H9 (cell line): ENCODE measurements at regions not wholly inside any gene's neighbourhood (a gene's known extent, or its start where the extent isn't known, plus 50 kb on each side); places are given as distances from the start of the nearest gene placed in this dataset.

ENCODE experiments used
- DNase-seq: peaks from one replicate; pipeline ENCODE4 v3.0.0-alpha.2; 2017
- H2AFZ ChIP-seq: one replicate; pipeline ENCODE4 v1.6.1; 2013; ENCODE audit warnings: mild to moderate bottlenecking, low read length, control low read depth, moderate library complexity
- H2AK5ac ChIP-seq: 2 replicates; pipeline ENCODE4 v1.6.1; 2013; ENCODE audit warnings: low read length, control low read depth, mixed read lengths; ENCODE audit not compliant: insufficient read length
- H2BK120ac ChIP-seq: one replicate; pipeline ENCODE4 v1.6.1; 2013; ENCODE audit warnings: low read depth, mild to moderate bottlenecking, low read length, control low read depth, inconsistent platforms; ENCODE audit not compliant: poor library complexity, severe bottlenecking
- H2BK12ac ChIP-seq: 2 replicates; pipeline ENCODE4 v1.6.1; 2013; ENCODE audit warnings: low read length, control low read depth, mixed read lengths, low read depth; ENCODE audit not compliant: insufficient read length
- H2BK15ac ChIP-seq: 2 replicates; pipeline ENCODE4 v1.6.1; 2013; ENCODE audit warnings: low read depth, low read length, control low read depth
- H2BK20ac ChIP-seq: one replicate; pipeline ENCODE4 v1.6.1; 2013; ENCODE audit warnings: low read depth, mild to moderate bottlenecking, low read length, control low read depth, inconsistent platforms; ENCODE audit not compliant: poor library complexity, severe bottlenecking
- H2BK5ac ChIP-seq: 2 replicates; pipeline ENCODE4 v1.6.1; 2013; ENCODE audit warnings: low read length, control low read depth, mixed read lengths; ENCODE audit not compliant: insufficient read length
- H3K14ac ChIP-seq: 2 replicates; pipeline ENCODE4 v1.6.1; 2013; ENCODE audit warnings: low read length, control low read depth; ENCODE audit not compliant: insufficient read depth
- H3K18ac ChIP-seq: 2 replicates; pipeline ENCODE4 v1.6.1; 2013; ENCODE audit warnings: low read depth, mild to moderate bottlenecking, mixed read lengths, low read length, control low read depth; ENCODE audit not compliant: insufficient read length
- H3K23ac ChIP-seq: 2 replicates; pipeline ENCODE4 v1.6.1; 2013; ENCODE audit warnings: low read length, control low read depth, mixed read lengths, low read depth; ENCODE audit not compliant: insufficient read length
- H3K23me2 ChIP-seq: 2 replicates; pipeline ENCODE4 v1.6.1; 2013; ENCODE audit warnings: low read depth, mild to moderate bottlenecking, mixed read lengths, low read length, control low read depth; ENCODE audit not compliant: insufficient read length, poor library complexity, severe bottlenecking
- H3K27ac ChIP-seq: 2 replicates; pipeline ENCODE4 v1.5.1; 2013; ENCODE audit warnings: low read length, control low read depth, mixed read lengths, low read depth; ENCODE audit not compliant: insufficient read length
- H3K27me3 ChIP-seq: 2 replicates; pipeline ENCODE4 v1.6.1; 2013; ENCODE audit warnings: low read length, control low read depth, inconsistent platforms; ENCODE audit not compliant: insufficient read depth
- H3K4ac ChIP-seq: 2 replicates; pipeline ENCODE4 v1.6.1; 2013; ENCODE audit warnings: low read depth, mild to moderate bottlenecking, control low read depth, inconsistent platforms, low read length, moderate library complexity
- H3K4me1 ChIP-seq: 2 replicates; pipeline ENCODE4 v1.6.1; 2013; ENCODE audit warnings: low read length, control low read depth, inconsistent platforms; ENCODE audit not compliant: insufficient read depth
- H3K4me2 ChIP-seq: 2 replicates; pipeline ENCODE4 v1.6.1; 2013; ENCODE audit warnings: low read length, control low read depth, mixed read lengths; ENCODE audit not compliant: insufficient read length, insufficient read depth
- H3K56ac ChIP-seq: 2 replicates; pipeline ENCODE4 v1.6.1; 2013; ENCODE audit warnings: low read depth, mild to moderate bottlenecking, mixed read lengths, low read length, control low read depth; ENCODE audit not compliant: insufficient read length
- H3K79me1 ChIP-seq: 2 replicates; pipeline ENCODE4 v1.6.1; 2013; ENCODE audit warnings: low read depth, mild to moderate bottlenecking, moderate library complexity, low read length, control low read depth, inconsistent platforms; ENCODE audit not compliant: insufficient read depth, poor library complexity, severe bottlenecking
- H3K79me2 ChIP-seq: 2 replicates; pipeline ENCODE4 v1.6.1; 2013; ENCODE audit warnings: low read length, control low read depth, inconsistent platforms; ENCODE audit not compliant: insufficient read depth
- H3K9ac ChIP-seq: 2 replicates; pipeline ENCODE4 v1.6.1; 2013; ENCODE audit warnings: low read length, control low read depth, mixed read lengths; ENCODE audit not compliant: insufficient read length; ENCODE audit errors: extremely low read depth
- H3K9me3 ChIP-seq: one replicate; pipeline ENCODE4 v1.6.1; 2013; ENCODE audit warnings: low read depth, low read length, inconsistent platforms; ENCODE audit not compliant: control insufficient read depth
- H3T11ph ChIP-seq: one replicate; pipeline ENCODE4 v1.6.1; 2013; ENCODE audit warnings: mild to moderate bottlenecking, low read length, control low read depth, inconsistent platforms
- H4K20me1 ChIP-seq: one replicate; pipeline ENCODE4 v1.6.1; 2013; ENCODE audit not compliant: control insufficient read depth, insufficient read length, insufficient read depth
- H4K5ac ChIP-seq: 2 replicates; pipeline ENCODE4 v1.6.1; 2013; ENCODE audit warnings: low read depth, mild to moderate bottlenecking, mixed read lengths, low read length, control low read depth; ENCODE audit not compliant: insufficient read length
- H4K8ac ChIP-seq: replicated peaks from 2 replicates; pipeline ENCODE4 v1.6.1; 2013; ENCODE audit warnings: low read length, control low read depth, mixed read lengths, low read depth; ENCODE audit not compliant: insufficient read length
- H4K91ac ChIP-seq: 2 replicates; pipeline ENCODE4 v1.6.1; 2013; ENCODE audit warnings: low read depth, mild to moderate bottlenecking, moderate library complexity, mixed read lengths, low read length, control low read depth; ENCODE audit not compliant: insufficient read length
- H3K27ac Mint-ChIP-seq, 3 experiments: 2 replicates in 2 of 3; 3 replicates in 1 of 3; pipeline ENCODE4 v1.8.0; 2020 to 2021; ENCODE audit warnings: mixed read lengths in 3 of 3, mild to moderate bottlenecking in 1 of 3, moderate library complexity in 1 of 3
- H3K27me3 Mint-ChIP-seq: 2 replicates; pipeline ENCODE4 v1.8.0; 2021; ENCODE audit warnings: low read depth, mild to moderate bottlenecking, moderate library complexity, mixed read lengths
- H3K36me3 Mint-ChIP-seq, 3 experiments: 2 replicates in 2 of 3; 3 replicates in 1 of 3; pipeline ENCODE4 v1.8.0; 2020 to 2021; ENCODE audit warnings: low read depth in 3 of 3, mixed read lengths in 3 of 3; ENCODE audit not compliant: insufficient read depth in 1 of 3
- H3K4me1 Mint-ChIP-seq, 2 experiments: 2 replicates each; pipeline ENCODE4 v1.8.0; 2020; ENCODE audit warnings: mixed read lengths in 2 of 2
- H3K4me3 Mint-ChIP-seq, 2 experiments: 2 replicates in 1 of 2; 3 replicates in 1 of 2; pipeline ENCODE4 v1.8.0; 2020 to 2021; ENCODE audit warnings: mild to moderate bottlenecking in 2 of 2, mixed read lengths in 2 of 2, moderate library complexity in 1 of 2
- H3K9me3 Mint-ChIP-seq, 2 experiments: 2 replicates in 1 of 2; 3 replicates in 1 of 2; pipeline ENCODE4 v1.8.0; 2020; ENCODE audit warnings: mild to moderate bottlenecking in 2 of 2, mixed read lengths in 2 of 2, moderate library complexity in 1 of 2
- TF ChIP-seq, protein P1 (sequence below): fragments of 200-600 bp; sonication (generic); conservative IDR thresholded peaks from 3 replicates; pipeline ENCODE4 v1.8.0; 2021; ENCODE audit warnings: antibody characterized with exemption, mild to moderate bottlenecking

DNA sequence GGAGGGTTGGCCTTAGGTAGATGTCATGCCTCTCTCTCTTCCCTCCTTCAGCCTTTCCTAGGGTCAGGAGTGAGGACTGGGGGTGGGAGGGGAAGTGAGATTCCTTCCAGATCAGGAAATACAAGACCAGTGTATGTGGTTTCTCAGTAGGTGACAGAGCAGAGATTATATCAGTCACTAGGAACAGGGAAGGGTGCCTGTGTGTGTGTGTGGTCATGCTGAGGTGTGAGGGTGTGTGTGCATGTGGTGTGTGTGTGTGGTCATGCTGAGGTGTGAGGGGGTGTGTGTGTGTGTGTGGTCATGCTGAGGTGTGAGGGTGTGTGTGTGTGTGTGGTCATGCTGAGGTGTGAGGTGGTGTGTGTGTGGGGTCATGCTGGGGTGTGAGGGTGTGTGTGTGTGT, 259.8 kb downstream of the LOXHD1 start:
- Histone ChIP-seq H3K14ac (no peak overlapping the region; the same call in 1 of the 2 replicates), H2AK5ac (no peak overlapping the region), H2AFZ (no peak overlapping the region), H4K91ac (no peak overlapping the region), H3T11ph (no peak overlapping the region), H3K18ac (no peak overlapping the region), H3K4me2 (no peak overlapping the region), H2BK12ac (no peak overlapping the region), H3K4me1 (no peaks in the 10 kb centered on the region), H4K8ac (no peak overlapping the region), H4K5ac (no peak overlapping the region), H3K9ac (no peak overlapping the region), H3K9me3 (no peaks in the 10 kb centered on the region), H3K23ac (no peak overlapping the region), H3K27me3 (no peaks in the 10 kb centered on the region), H2BK5ac (no peak overlapping the region), H4K20me1 (no peaks in the 10 kb centered on the region), H3K27ac (no peak overlapping the region), H3K79me2 (no peaks in the 10 kb centered on the region), H2BK20ac (no peak overlapping the region), H3K79me1 (no peaks in the 10 kb centered on the region), H2BK15ac (no peak overlapping the region), H2BK120ac (no peak overlapping the region), H3K4ac (no peak overlapping the region), H3K56ac (no peak overlapping the region), H3K23me2 (no peaks in the 10 kb centered on the region)
- H3K4me3 Mint-ChIP-seq, result no peak overlapping the region; a peak in 1 of 5 replicates
- H3K36me3 Mint-ChIP-seq, result no peaks in the 10 kb centered on the region; a peak in 2 of 7 replicates
- H3K27ac Mint-ChIP-seq, result peak overlapping the region in 1 of 3 experiments; percentile 55; a peak in 1 of 7 replicates
- TF ChIP-seq, protein P1, sequence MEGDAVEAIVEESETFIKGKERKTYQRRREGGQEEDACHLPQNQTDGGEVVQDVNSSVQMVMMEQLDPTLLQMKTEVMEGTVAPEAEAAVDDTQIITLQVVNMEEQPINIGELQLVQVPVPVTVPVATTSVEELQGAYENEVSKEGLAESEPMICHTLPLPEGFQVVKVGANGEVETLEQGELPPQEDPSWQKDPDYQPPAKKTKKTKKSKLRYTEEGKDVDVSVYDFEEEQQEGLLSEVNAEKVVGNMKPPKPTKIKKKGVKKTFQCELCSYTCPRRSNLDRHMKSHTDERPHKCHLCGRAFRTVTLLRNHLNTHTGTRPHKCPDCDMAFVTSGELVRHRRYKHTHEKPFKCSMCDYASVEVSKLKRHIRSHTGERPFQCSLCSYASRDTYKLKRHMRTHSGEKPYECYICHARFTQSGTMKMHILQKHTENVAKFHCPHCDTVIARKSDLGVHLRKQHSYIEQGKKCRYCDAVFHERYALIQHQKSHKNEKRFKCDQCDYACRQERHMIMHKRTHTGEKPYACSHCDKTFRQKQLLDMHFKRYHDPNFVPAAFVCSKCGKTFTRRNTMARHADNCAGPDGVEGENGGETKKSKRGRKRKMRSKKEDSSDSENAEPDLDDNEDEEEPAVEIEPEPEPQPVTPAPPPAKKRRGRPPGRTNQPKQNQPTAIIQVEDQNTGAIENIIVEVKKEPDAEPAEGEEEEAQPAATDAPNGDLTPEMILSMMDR, result no peak
- H3K27me3 Mint-ChIP-seq, result no peaks in the 10 kb centered on the region; the same call in 1 of the 2 replicates
- no peaks in the 10 kb centered on the region for H3K9me3 Mint-ChIP-seq
- no peak for DNase-seq
- H3K4me1 Mint-ChIP-seq, result no peaks in the 10 kb centered on the region
